HepG2 (cell line): ENCODE measurements at regions not wholly inside any gene's neighbourhood (a gene's known extent, or its start where the extent isn't known, plus 50 kb on each side); places are given as distances from the start of the nearest gene placed in this dataset.

Experiments
- ATAC-seq: fragments of 200-7000 bp; cut with Tn5 transposase; 3 replicates; pipeline ENCODE4 v1.9.1; 2020; ENCODE audit warnings: mild to moderate bottlenecking, moderate library complexity
- BruUV-seq: library from RNA; stranded (reverse); fragments of 400-500 nt; replicated peaks from 2 replicates; lab custom pipeline; 2021; lab: Mats Ljungman, UMichigan
- CTCF ChIA-PET: fragments of 300-600 bp; formaldehyde crosslinking; extraction: SDS; loops from one replicate; lab custom pipeline; 2021; ENCODE audit warnings: low total read pairs, inconsistent platforms, low intra/inter-chr PET ratio; lab: Yijun Ruan, JAX
- POLR2A ChIA-PET: fragments of 350-600 bp; sonication (Branson Sonifier 250); formaldehyde crosslinking; loops from one replicate; lab custom pipeline; 2020; ENCODE audit warnings: antibody characterized with exemption, inconsistent platforms; lab: Yijun Ruan, JAX
- DNase-seq: peaks from one replicate; pipeline ENCODE4 v3.0.0-alpha.2; 2015; ENCODE audit warnings: low spot score
- FAIRE-seq: peaks from 3 replicates; lab custom pipeline; 2011; peaks lifted over from hg19 to GRCh38; lab: Jason Lieb, UNC
- H2AFZ ChIP-seq: one replicate; pipeline ENCODE4 v1.6.1; 2011; ENCODE audit warnings: low read length, inconsistent platforms
- H3K27ac ChIP-seq: fragments of 300-600 bp; 3 replicates; pipeline ENCODE4 v1.8.0; 2011; ENCODE audit warnings: mixed run types, mild to moderate bottlenecking, mixed read lengths, low read length, inconsistent platforms; ENCODE audit not compliant: insufficient read depth; ENCODE audit errors: extremely low read length
- H3K27me3 ChIP-seq, 2 experiments: fragments of 200-600 bp in 1 of 2; 2 replicates in 1 of 2; 3 replicates in 1 of 2; pipeline versions ENCODE4 v1.6.0 to v1.8.0; 2011; ENCODE audit warnings: low read length in 2 of 2, mild to moderate bottlenecking in 2 of 2, moderate library complexity in 2 of 2, inconsistent platforms in 1 of 2; ENCODE audit not compliant: insufficient read depth in 2 of 2, control insufficient read depth in 1 of 2
- H3K36me3 ChIP-seq, 2 experiments: fragments of 200-600 bp in 1 of 2; replicated peaks in 1 of 2; 2 replicates in 1 of 2; 3 replicates in 1 of 2; pipeline versions ENCODE4 v1.5.1 to v1.8.0; 2011; ENCODE audit warnings: low read length in 2 of 2, inconsistent platforms in 1 of 2; ENCODE audit not compliant: insufficient read depth in 2 of 2, control insufficient read depth in 1 of 2
- H3K4me1 ChIP-seq: 2 replicates; pipeline ENCODE4 v1.5.1; 2012; ENCODE audit warnings: low read length, inconsistent platforms; ENCODE audit not compliant: insufficient read depth
- H3K4me2 ChIP-seq: 2 replicates; pipeline ENCODE4 v1.6.0; 2011; ENCODE audit warnings: low read depth, low read length, inconsistent platforms
- H3K4me3 ChIP-seq, 3 experiments: fragments of 200-600 bp in 1 of 3; sonication (generic), shearing (Covaris generic) in 1 of 3; replicated peaks in 1 of 3; 2 replicates each; pipeline ENCODE4 v1.5.1; 2011 to 2016; ENCODE audit warnings: low read length in 3 of 3, inconsistent platforms in 2 of 3, low read depth in 2 of 3, mild to moderate bottlenecking in 2 of 3, control low read depth in 1 of 3, mixed read lengths in 1 of 3; ENCODE audit not compliant: insufficient read depth in 1 of 3
- H3K79me2 ChIP-seq: one replicate; pipeline ENCODE4 v1.6.1; 2011; ENCODE audit warnings: low read length, inconsistent platforms; ENCODE audit not compliant: insufficient read depth
- H3K9ac ChIP-seq: 2 replicates; pipeline ENCODE4 v1.6.0; 2011; ENCODE audit warnings: mild to moderate bottlenecking, low read depth, low read length, inconsistent platforms; ENCODE audit not compliant: insufficient read depth
- H3K9me3 ChIP-seq: 2 replicates; pipeline ENCODE4 v1.5.1; 2012; ENCODE audit warnings: mild to moderate bottlenecking, low read length
- H4K20me1 ChIP-seq: 2 replicates; pipeline ENCODE4 v1.6.0; 2011; ENCODE audit warnings: inconsistent platforms, mild to moderate bottlenecking, low read length, moderate library complexity; ENCODE audit not compliant: insufficient read depth
- ATF4 ChIP-seq, 2 experiments: fragments of 450-650 bp in 1 of 2; sonication (generic) in 1 of 2; formaldehyde crosslinking; IDR thresholded peaks; 2 replicates each; pipeline versions ENCODE4 v1.5.0 to v1.8.0; 2020 to 2022; ENCODE audit warnings: mild to moderate bottlenecking in 1 of 2, missing genetic modification reagents in 1 of 2
- HMG20A ChIP-seq: IDR thresholded peaks from 2 replicates; pipeline ENCODE4 v1.6.1; 2016; ENCODE audit warnings: borderline replicate concordance
- HNF1A ChIP-seq, 2 experiments: sonication (generic) in 1 of 2; formaldehyde crosslinking in 1 of 2; IDR thresholded peaks; 2 replicates each; pipeline versions ENCODE4 v1.4.0 to v1.6.1; 2016 to 2020; ENCODE audit warnings: borderline replicate concordance in 1 of 2, low read depth in 1 of 2, mild to moderate bottlenecking in 1 of 2, missing genetic modification reagents in 1 of 2
- JUN ChIP-seq: sonication (generic); formaldehyde crosslinking; IDR thresholded peaks from 2 replicates; pipeline ENCODE4 v1.4.0; 2020; ENCODE audit warnings: mild to moderate bottlenecking, missing genetic modification reagents
- JUNB ChIP-seq: sonication (generic); formaldehyde crosslinking; IDR thresholded peaks from 2 replicates; pipeline ENCODE4 v1.8.0; 2022; ENCODE audit warnings: missing genetic modification reagents, mild to moderate bottlenecking, borderline replicate concordance
- LRRFIP1 ChIP-seq: sonication (generic); formaldehyde crosslinking; conservative IDR thresholded peaks from 2 replicates; pipeline ENCODE4 v1.4.0; 2020; ENCODE audit warnings: missing genetic modification reagents
- MIER3 ChIP-seq: IDR thresholded peaks from 2 replicates; pipeline ENCODE4 v1.6.1; 2016; ENCODE audit warnings: missing compliant biosample characterization, borderline replicate concordance
- SMAD9 ChIP-seq: sonication (generic); formaldehyde crosslinking; IDR thresholded peaks from 2 replicates; pipeline ENCODE4 v1.5.1; 2020; ENCODE audit warnings: mild to moderate bottlenecking, missing genetic modification reagents
- XBP1 ChIP-seq: sonication (generic); formaldehyde crosslinking; IDR thresholded peaks from 2 replicates; pipeline ENCODE4 v1.5.0; 2020; ENCODE audit warnings: missing genetic modification reagents
- ZBTB26 ChIP-seq: IDR thresholded peaks from 2 replicates; pipeline ENCODE4 v1.6.1; 2016; ENCODE audit warnings: missing compliant biosample characterization, missing genetic modification reagents, borderline replicate concordance
- ZBTB8A ChIP-seq: sonication (generic); formaldehyde crosslinking; IDR thresholded peaks from 2 replicates; pipeline ENCODE4 v1.4.0; 2020; ENCODE audit warnings: mild to moderate bottlenecking, low read depth, missing genetic modification reagents, borderline replicate concordance
- ZNF589 ChIP-seq: sonication (generic); formaldehyde crosslinking; conservative IDR thresholded peaks from 2 replicates; pipeline ENCODE4 v1.8.0; 2022; ENCODE audit warnings: mild to moderate bottlenecking, moderate library complexity, missing genetic modification reagents
- ZNF678 ChIP-seq: sonication (generic); formaldehyde crosslinking; IDR thresholded peaks from 2 replicates; pipeline ENCODE4 v1.4.0; 2020; ENCODE audit warnings: mild to moderate bottlenecking, missing genetic modification reagents
- ZNF773 ChIP-seq: sonication (generic); formaldehyde crosslinking; IDR thresholded peaks from 2 replicates; pipeline ENCODE4 v1.4.0; 2020; ENCODE audit warnings: missing genetic modification reagents, borderline replicate concordance
- WGBS: methylation state at CpG from one replicate; pipeline ENCODE4 v1.1.6; 2017; ENCODE audit warnings: low lambda C conversion rate; 5-methylcytosine and 5-hydroxymethylcytosine counted together
- in situ Hi-C: cut with HindIII; loops from 2 replicates; pipeline ENCODE4 v1.10.0; 2017; ENCODE audit warnings: low pct_unique_long_range_greater_than_20kb; ENCODE audit not compliant: extremely low pct_ligation_motif_present
- intact Hi-C: fragments of 100-400 bp; cut with micrococcal nuclease; formaldehyde crosslinking; loops from one replicate; pipeline ENCODE4 v1.10.0; 2022; ENCODE audit not compliant: unreplicated experiment

GRCh38 chr6:142602972-142603371 lies 301.2 kb downstream of the ADGRG6 start (continued):
- TF ChIP-seq HNF1A (IDR thresholded peaks at IDR 0.05; ENCODE audit: low read depth) (no peak), HNF1A (CRISPR knock-in tag; IDR thresholded peaks at IDR 0.05; ENCODE audit: borderline replicate concordance) (no peak), JUNB (CRISPR knock-in tag) (no peak)

GRCh38 chr6:142605922-142606485 lies 304.2 kb downstream of the ADGRG6 start:
- Histone ChIP-seq H3K27ac (no peak overlapping the region), H3K4me2 (no peak overlapping the region), H2AFZ (no peak overlapping the region), H3K27me3 (no peaks in the 10 kb centered on the region; a peak in 1 of 5 replicates), H3K9me3 (no peaks in the 10 kb centered on the region), H3K4me3 (no peak overlapping the region), H3K79me2 (no peaks in the 10 kb centered on the region), H4K20me1 (no peaks in the 10 kb centered on the region), H3K9ac (no peak overlapping the region), H3K36me3 (no peaks in the 10 kb centered on the region), H3K4me1 (no peaks in the 10 kb centered on the region)
- 13% methylated on average over 6 of the region's 6 CpGs for WGBS
- no peak for FAIRE-seq
- ATAC-seq = no peak
- in situ Hi-C loops (no loop called here), intact Hi-C loops (no loop called here)
- DNase-seq = no peak
- POLR2A ChIA-PET = no interaction called here
- CTCF ChIA-PET = no interaction called here
- BruUV-seq = no TSS peak
- TF ChIP-seq ZNF773 (CRISPR knock-in tag) (no peak), ZNF678 (CRISPR knock-in tag) (no peak), ZBTB26 (CRISPR knock-in tag) (no peak), SMAD9 (CRISPR knock-in tag) (no peak), ZBTB8A (CRISPR knock-in tag) (no peak), HMG20A (CRISPR knock-in tag) (no peak), ATF4 (CRISPR knock-in tag; IDR thresholded peaks at IDR 0.05) (no peak), XBP1 (CRISPR knock-in tag) (no peak), ZNF589 (CRISPR knock-in tag) (no peak), JUN (no peak), LRRFIP1 (CRISPR knock-in tag) (no peak), MIER3 (CRISPR knock-in tag) (no peak)
